ENCODE measurements at regions not wholly inside any gene's neighbourhood (a gene's known extent, or its start where the extent isn't known, plus 50 kb on each side); places are given as distances from the start of the nearest gene placed in this dataset.

GRCh38 chr20:53838311-53838868 lies 232.0 kb downstream of the BCAS1 start:
- Histone ChIP-seq H3K36me3 (ENCODE audit: insufficient read depth, low read length) (no peaks in the 10 kb centered on the region), H3K9me3 (ENCODE audit: control insufficient read depth in 1 of 2, low read length in 2 of 2) (no peaks in the 10 kb centered on the region), H3K4me3 (ENCODE audit: low read length in 2 of 2) (no peak overlapping the region), H3K4me1 (ENCODE audit: insufficient read depth, low read length) (peaks cover 85% of the 10 kb centered on the region), H3K27ac (ENCODE audit: low read depth, low read length) (no peak overlapping the region), H3K27me3 (ENCODE audit: insufficient read depth, low read length) (no peaks in the 10 kb centered on the region)
- ChIA-PET POLR2A (ENCODE audit: partially characterized antibody) (interaction anchor here (0.6 to 3.4 kb wide), 4 partner anchors 10 to 244 kb away, joined by 4 to 12 read pairs (median 8); partner anchors contain the start of gene ZNF217), CTCF (ENCODE audit: partially characterized antibody) (no interaction called here)
- Mint-ChIP-seq H3K27ac (peak overlapping the region; percentile 42 to 99 (median 75)), H3K4me3 (peak overlapping the region in 4 of 8 donors; percentile 4 to 88 (median 23)), H3K9me3 (peaks cover 0 to 9% (median under 1%) of the 10 kb centered on the region in 8 donors), H3K36me3 (no peaks in the 10 kb centered on the region), H3K27me3 (no peaks in the 10 kb centered on the region), H3K4me1 (peaks cover 40 to 82% (median 60%) of the 10 kb centered on the region in 4 donors)
- DNase-seq, result no peak
- intact Hi-C loops (cut with micrococcal nuclease), result no loop called here

GRCh38 chr20:53837126-53837826 lies 233.1 kb downstream of the BCAS1 start:
- Histone ChIP-seq H3K9me3 (ENCODE audit: control insufficient read depth in 1 of 2, low read length in 2 of 2) (no peaks in the 10 kb centered on the region), H3K4me3 (ENCODE audit: low read length in 2 of 2) (no peak overlapping the region), H3K36me3 (ENCODE audit: insufficient read depth, low read length) (no peaks in the 10 kb centered on the region), H3K27ac (ENCODE audit: low read depth, low read length) (no peak overlapping the region), H3K4me1 (ENCODE audit: insufficient read depth, low read length) (peaks cover 74% of the 10 kb centered on the region), H3K27me3 (ENCODE audit: insufficient read depth, low read length) (no peaks in the 10 kb centered on the region)
- no peaks in the 10 kb centered on the region for H3K36me3 Mint-ChIP-seq
- H3K4me3 Mint-ChIP-seq, result no peak overlapping the region
- peak overlapping the region; percentile 75 to 95 (median 88) for H3K27ac Mint-ChIP-seq
- CTCF ChIA-PET (ENCODE audit: partially characterized antibody), result interaction anchor here (0.7 kb wide), 1 partner anchor 259 kb away, joined by 4 read pairs; no protein-coding TSS in a partner anchor
- intact Hi-C loops (cut with micrococcal nuclease), result no loop called here
- peaks cover 33 to 81% (median 51%) of the 10 kb centered on the region in 4 donors for H3K4me1 Mint-ChIP-seq
- no peaks in the 10 kb centered on the region for H3K27me3 Mint-ChIP-seq
- POLR2A ChIA-PET (ENCODE audit: partially characterized antibody), result interaction anchor here (2.9 to 3.4 kb wide), 2 partner anchors 10 to 243 kb away, joined by 9 to 12 read pairs; partner anchors contain the start of gene ZNF217
- H3K9me3 Mint-ChIP-seq, result peaks cover 0 to 9% (median under 1%) of the 10 kb centered on the region in 8 donors
- no peak for DNase-seq

GRCh38 chr20:53834749-53835148 lies 235.6 kb downstream of the BCAS1 start:
- Mint-ChIP-seq H3K4me3 (peak overlapping the region in 2 of 8 donors; percentile 65 to 88), H3K9me3 (peaks cover 0 to 9% (median under 1%) of the 10 kb centered on the region in 8 donors), H3K36me3 (no peaks in the 10 kb centered on the region), H3K27ac (peak overlapping the region in 6 of 7 donors; percentile 63 to 98 (median 95)), H3K4me1 (peaks cover 25 to 76% (median 46%) of the 10 kb centered on the region in 4 donors), H3K27me3 (no peaks in the 10 kb centered on the region)
- POLR2A ChIA-PET (ENCODE audit: partially characterized antibody), result no interaction called here
- no peaks in the 10 kb centered on the region for H3K9me3 ChIP-seq (ENCODE audit: control insufficient read depth in 1 of 2, low read length in 2 of 2)
- intact Hi-C loops (cut with micrococcal nuclease), result loop anchor here (1.0 kb wide), 1 partner anchor 11 kb away; no protein-coding TSS in a partner anchor
- no peaks in the 10 kb centered on the region for H3K27me3 ChIP-seq (ENCODE audit: insufficient read depth, low read length)
- DNase-seq, result no peak
- no peaks in the 10 kb centered on the region for H3K36me3 ChIP-seq (ENCODE audit: insufficient read depth, low read length)
- peaks cover 61% of the 10 kb centered on the region for H3K4me1 ChIP-seq (ENCODE audit: insufficient read depth, low read length)
- H3K4me3 ChIP-seq (ENCODE audit: low read length in 2 of 2), result no peak overlapping the region
- CTCF ChIA-PET (ENCODE audit: partially characterized antibody), result no interaction called here
- no peak overlapping the region for H3K27ac ChIP-seq (ENCODE audit: low read depth, low read length)

- H3K27ac ChIP-seq (ENCODE audit: low read depth, low read length), result no peak overlapping the region
Observed at GRCh38 chr20:53834062-53834442, 236.3 kb downstream of the BCAS1 start.

GRCh38 chr20:53833333-53834061 lies 236.9 kb downstream of the BCAS1 start:
- Histone ChIP-seq H3K27me3 (ENCODE audit: insufficient read depth, low read length) (no peaks in the 10 kb centered on the region), H3K4me1 (ENCODE audit: insufficient read depth, low read length) (peaks cover 61% of the 10 kb centered on the region), H3K4me3 (ENCODE audit: low read length in 2 of 2) (no peak overlapping the region), H3K36me3 (ENCODE audit: insufficient read depth, low read length) (no peaks in the 10 kb centered on the region), H3K9me3 (ENCODE audit: control insufficient read depth in 1 of 2, low read length in 2 of 2) (no peaks in the 10 kb centered on the region), H3K27ac (ENCODE audit: low read depth, low read length) (no peak overlapping the region)
- Mint-ChIP-seq H3K27me3 (no peaks in the 10 kb centered on the region), H3K4me3 (peak overlapping the region in 2 of 8 donors; percentile 8 to 39), H3K27ac (peak overlapping the region in 4 of 7 donors; percentile 3 to 88 (median 36)), H3K4me1 (peaks cover 33 to 76% (median 49%) of the 10 kb centered on the region in 4 donors), H3K36me3 (no peaks in the 10 kb centered on the region), H3K9me3 (peaks cover 0 to 5% (median 0%) of the 10 kb centered on the region in 8 donors)
- ChIA-PET POLR2A (ENCODE audit: partially characterized antibody) (interaction anchor here (0.8 kb wide), 1 partner anchor 39 kb away, joined by 3 read pairs; no protein-coding TSS in a partner anchor), CTCF (ENCODE audit: partially characterized antibody) (no interaction called here)
- DNase-seq, result no peak
- intact Hi-C loops (cut with micrococcal nuclease), result no loop called here

More at GRCh38 chr20:53834062-53834442, 236.3 kb downstream of the BCAS1 start:
- no peak for DNase-seq
- Mint-ChIP-seq H3K9me3 (peaks cover 0 to 5% (median 0%) of the 10 kb centered on the region in 8 donors), H3K36me3 (no peaks in the 10 kb centered on the region), H3K4me1 (peaks cover 27 to 76% (median 47%) of the 10 kb centered on the region in 4 donors), H3K4me3 (peak overlapping the region in 2 of 8 donors; percentile 8 to 39), H3K27ac (peak overlapping the region in 5 of 7 donors; percentile 3 to 88 (median 35)), H3K27me3 (no peaks in the 10 kb centered on the region)
- Histone ChIP-seq H3K4me1 (ENCODE audit: insufficient read depth, low read length) (peaks cover 61% of the 10 kb centered on the region), H3K9me3 (ENCODE audit: control insufficient read depth in 1 of 2, low read length in 2 of 2) (no peaks in the 10 kb centered on the region), H3K27me3 (ENCODE audit: insufficient read depth, low read length) (no peaks in the 10 kb centered on the region), H3K36me3 (ENCODE audit: insufficient read depth, low read length) (no peaks in the 10 kb centered on the region), H3K4me3 (ENCODE audit: low read length in 2 of 2) (no peak overlapping the region)
- intact Hi-C loops (cut with micrococcal nuclease), result no loop called here
- ChIA-PET POLR2A (ENCODE audit: partially characterized antibody) (no interaction called here), CTCF (ENCODE audit: partially characterized antibody) (no interaction called here)

GRCh38 chr20:53832499-53832898 lies 237.9 kb downstream of the BCAS1 start:
- H3K27ac ChIP-seq (ENCODE audit: low read depth, low read length), result no peak overlapping the region
- CTCF ChIA-PET (ENCODE audit: partially characterized antibody), result interaction anchor here (0.7 kb wide), 1 partner anchor 38 kb away, joined by 3 read pairs; no protein-coding TSS in a partner anchor

More at GRCh38 chr20:53832499-53832898, 237.9 kb downstream of the BCAS1 start:
- Mint-ChIP-seq H3K9me3 (peaks cover 0 to under 1% (median 0%) of the 10 kb centered on the region in 8 donors), H3K4me3 (no peak overlapping the region), H3K27me3 (no peaks in the 10 kb centered on the region), H3K27ac (peak overlapping the region in 4 of 7 donors; percentile 3 to 37 (median 22)), H3K4me1 (peaks cover 35 to 77% (median 52%) of the 10 kb centered on the region in 4 donors), H3K36me3 (no peaks in the 10 kb centered on the region)
- no peaks in the 10 kb centered on the region for H3K9me3 ChIP-seq (ENCODE audit: control insufficient read depth in 1 of 2, low read length in 2 of 2)
- intact Hi-C loops (cut with micrococcal nuclease), result no loop called here
- POLR2A ChIA-PET (ENCODE audit: partially characterized antibody), result interaction anchor here (0.8 kb wide), 1 partner anchor 40 kb away, joined by 3 read pairs; no protein-coding TSS in a partner anchor
- no peak overlapping the region for H3K4me3 ChIP-seq (ENCODE audit: low read length in 2 of 2)
- H3K4me1 ChIP-seq (ENCODE audit: insufficient read depth, low read length), result peaks cover 64% of the 10 kb centered on the region
- no peaks in the 10 kb centered on the region for H3K27me3 ChIP-seq (ENCODE audit: insufficient read depth, low read length)
- no peak for DNase-seq
- H3K36me3 ChIP-seq (ENCODE audit: insufficient read depth, low read length), result no peaks in the 10 kb centered on the region
